ENCODE measurements at regions not wholly inside any gene's neighbourhood (a gene's known extent, or its start where the extent isn't known, plus 50 kb on each side); places are given as distances from the start of the nearest gene placed in this dataset.

DNA sequence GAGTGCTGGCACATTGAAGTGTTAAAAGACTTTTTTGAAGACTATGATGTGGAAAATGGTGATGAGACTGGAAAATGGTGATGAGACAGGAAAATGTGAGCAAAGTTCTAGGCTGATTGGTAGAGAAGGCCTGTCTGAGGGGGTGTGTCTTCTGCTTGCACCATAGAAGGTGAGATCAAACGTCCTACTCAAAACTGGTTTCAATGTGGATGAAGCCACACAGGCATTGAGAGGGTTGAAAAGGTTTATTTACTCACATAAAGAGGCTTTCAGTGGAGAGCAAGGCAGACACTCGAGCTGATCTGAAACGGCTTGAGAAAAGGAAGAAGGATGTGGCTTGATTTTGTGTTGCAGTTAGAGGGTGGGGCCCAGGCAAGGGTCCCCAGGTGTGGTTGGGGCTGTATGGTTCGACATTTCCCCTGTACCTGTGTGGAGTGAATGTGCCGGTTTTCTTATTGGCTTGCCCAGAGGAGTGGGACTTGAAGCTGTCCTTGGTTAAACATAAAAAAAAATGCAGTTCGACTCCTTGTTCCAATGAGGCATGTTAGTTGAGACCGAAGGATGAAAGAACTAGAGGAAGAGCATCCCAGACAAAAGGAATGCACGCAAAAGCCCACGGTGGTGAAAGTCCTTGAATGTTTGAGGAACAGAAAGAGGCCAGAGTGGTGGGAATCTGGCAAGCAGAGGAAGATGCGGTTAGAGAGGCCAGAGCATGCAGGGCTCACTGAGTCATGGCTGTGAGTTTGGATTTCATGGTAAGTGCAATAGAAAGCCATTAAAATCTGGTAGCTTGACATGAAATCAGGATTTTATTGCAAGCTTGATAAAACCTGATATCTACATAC lies 172.3 kb downstream of the EPM2A start:
- intact Hi-C loops (cut with micrococcal nuclease): no loop called here
- no peaks in the 10 kb centered on the region for H3K9me2 ChIP-seq (replicated peaks; ENCODE audit: low read length)
- ATAC-seq (no peak), DNase-seq (no peak)
- no TSS peak for BruUV-seq (replicated peaks)
- H3K27ac ChIP-seq (ENCODE audit: low read length): no peak overlapping the region
- H3K27me3 ChIP-seq (ENCODE audit: low read length): no peaks in the 10 kb centered on the region
- no peaks in the 10 kb centered on the region for H3F3A ChIP-seq (ENCODE audit: low read length, unreplicated experiment)
- no peaks in the 10 kb centered on the region for H3K9me3 ChIP-seq (ENCODE audit: low read length)
- no peak overlapping the region for H3K4me2 ChIP-seq (ENCODE audit: low read length)
- ChIA-PET CTCF (no interaction called here), POLR2A (ENCODE audit: unreplicated experiment) (no interaction called here)
- H3K9ac ChIP-seq (ENCODE audit: low read length): no peak overlapping the region
- H3K4me1 ChIP-seq (ENCODE audit: insufficient read depth, low read length): peaks cover 14% of the 10 kb centered on the region
- H3K4me3 ChIP-seq (ENCODE audit: low read length): no peak overlapping the region
- no peaks in the 10 kb centered on the region for H3K36me3 ChIP-seq (ENCODE audit: low read depth, low read length)
- TF ChIP-seq EZH2phosphoT487 (IDR thresholded peaks at IDR 0.05; ENCODE audit: borderline replicate concordance, low read length): no peak
- TF ChIP-seq, protein P1, sequence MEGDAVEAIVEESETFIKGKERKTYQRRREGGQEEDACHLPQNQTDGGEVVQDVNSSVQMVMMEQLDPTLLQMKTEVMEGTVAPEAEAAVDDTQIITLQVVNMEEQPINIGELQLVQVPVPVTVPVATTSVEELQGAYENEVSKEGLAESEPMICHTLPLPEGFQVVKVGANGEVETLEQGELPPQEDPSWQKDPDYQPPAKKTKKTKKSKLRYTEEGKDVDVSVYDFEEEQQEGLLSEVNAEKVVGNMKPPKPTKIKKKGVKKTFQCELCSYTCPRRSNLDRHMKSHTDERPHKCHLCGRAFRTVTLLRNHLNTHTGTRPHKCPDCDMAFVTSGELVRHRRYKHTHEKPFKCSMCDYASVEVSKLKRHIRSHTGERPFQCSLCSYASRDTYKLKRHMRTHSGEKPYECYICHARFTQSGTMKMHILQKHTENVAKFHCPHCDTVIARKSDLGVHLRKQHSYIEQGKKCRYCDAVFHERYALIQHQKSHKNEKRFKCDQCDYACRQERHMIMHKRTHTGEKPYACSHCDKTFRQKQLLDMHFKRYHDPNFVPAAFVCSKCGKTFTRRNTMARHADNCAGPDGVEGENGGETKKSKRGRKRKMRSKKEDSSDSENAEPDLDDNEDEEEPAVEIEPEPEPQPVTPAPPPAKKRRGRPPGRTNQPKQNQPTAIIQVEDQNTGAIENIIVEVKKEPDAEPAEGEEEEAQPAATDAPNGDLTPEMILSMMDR (conservative IDR thresholded peaks at IDR 0.05; ENCODE audit: low read depth, low read length): no peak
- no peak for TF ChIP-seq EZH2 (IDR thresholded peaks at IDR 0.05; ENCODE audit: low read length, unreplicated experiment)
- H4K20me1 ChIP-seq (ENCODE audit: low read length): no peaks in the 10 kb centered on the region
- H3K79me2 ChIP-seq (ENCODE audit: low read length): no peaks in the 10 kb centered on the region
- no peak overlapping the region for H2AFZ ChIP-seq (ENCODE audit: low read length)

DNA sequence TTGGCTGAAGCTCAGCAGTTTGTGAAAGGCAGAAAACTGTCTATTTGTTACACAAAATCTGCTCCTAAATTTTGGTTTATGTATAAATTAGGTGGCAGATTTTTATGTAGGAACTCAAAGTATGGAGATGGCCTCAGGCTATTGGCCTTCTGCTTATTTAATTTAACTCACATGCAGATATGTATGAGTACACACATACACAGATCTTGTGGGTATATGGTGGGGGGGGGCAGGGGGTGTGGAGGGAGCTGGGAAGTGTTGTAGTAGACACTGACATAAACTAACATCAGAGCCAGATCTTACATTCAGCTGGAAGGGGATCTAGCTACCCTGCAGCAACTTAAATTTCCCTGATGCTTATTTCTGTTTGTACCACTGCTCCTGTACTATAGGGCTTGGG lies 170.8 kb downstream of the EPM2A start:
- CTCF ChIA-PET: no interaction called here
- no peak overlapping the region for H3K4me2 ChIP-seq (ENCODE audit: low read length)
- H3K4me3 ChIP-seq (ENCODE audit: low read length): no peak overlapping the region
- intact Hi-C loops (cut with micrococcal nuclease): no loop called here
- no peaks in the 10 kb centered on the region for H3K27me3 ChIP-seq (ENCODE audit: low read length)
- DNase-seq: no peak
- no peak overlapping the region for H3K9ac ChIP-seq (ENCODE audit: low read length)
- no peak overlapping the region for H2AFZ ChIP-seq (ENCODE audit: low read length)
- TF ChIP-seq EZH2 (IDR thresholded peaks at IDR 0.05; ENCODE audit: low read length, unreplicated experiment) (no peak), EZH2phosphoT487 (IDR thresholded peaks at IDR 0.05; ENCODE audit: borderline replicate concordance, low read length) (no peak)
- TF ChIP-seq, protein P1 (conservative IDR thresholded peaks at IDR 0.05; ENCODE audit: low read depth, low read length): no peak
- H3K36me3 ChIP-seq (ENCODE audit: low read depth, low read length): no peaks in the 10 kb centered on the region
- no peak overlapping the region for H3K27ac ChIP-seq (ENCODE audit: low read length)
- no peaks in the 10 kb centered on the region for H3K9me3 ChIP-seq (ENCODE audit: low read length)
- no peaks in the 10 kb centered on the region for H3F3A ChIP-seq (ENCODE audit: low read length, unreplicated experiment)
- BruUV-seq (replicated peaks): no TSS peak
- peaks cover 14% of the 10 kb centered on the region for H3K4me1 ChIP-seq (ENCODE audit: insufficient read depth, low read length)
- POLR2A ChIA-PET (ENCODE audit: unreplicated experiment): no interaction called here
- no peak for ATAC-seq
- H3K79me2 ChIP-seq (ENCODE audit: low read length): no peaks in the 10 kb centered on the region
- H4K20me1 ChIP-seq (ENCODE audit: low read length): no peaks in the 10 kb centered on the region
- H3K9me2 ChIP-seq (replicated peaks; ENCODE audit: low read length): no peaks in the 10 kb centered on the region

DNA sequence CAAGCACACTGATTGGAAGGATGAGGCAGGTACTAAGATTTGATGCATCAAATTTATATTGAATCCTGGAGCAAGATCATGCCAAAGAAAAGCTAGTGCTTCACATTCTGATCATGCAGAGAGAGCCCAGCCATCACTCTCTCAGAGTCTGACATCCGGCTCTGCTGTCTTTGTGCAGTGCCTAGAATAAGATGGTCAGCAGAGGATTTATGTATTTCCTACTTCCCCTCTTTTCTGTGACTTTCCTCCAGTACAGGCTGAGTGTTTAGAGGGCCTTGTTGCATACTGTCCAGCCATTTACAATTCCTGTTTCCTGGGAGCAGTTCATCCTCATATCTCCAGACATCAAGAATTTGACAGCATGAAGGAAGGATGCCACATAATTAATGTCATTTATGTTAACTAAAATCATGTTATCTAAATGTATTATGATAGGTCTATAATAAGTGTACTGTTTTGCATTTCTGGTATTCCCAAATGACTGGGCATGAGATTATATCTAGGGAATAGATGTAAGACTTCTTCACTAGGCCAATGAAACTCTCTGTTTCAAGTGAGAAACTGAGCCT lies 167.6 kb downstream of the EPM2A start:
- no TSS peak for BruUV-seq (replicated peaks)
- no peak overlapping the region for H2AFZ ChIP-seq (ENCODE audit: low read length)
- H3K9me3 ChIP-seq (ENCODE audit: low read length): no peaks in the 10 kb centered on the region
- no peaks in the 10 kb centered on the region for H3F3A ChIP-seq (ENCODE audit: low read length, unreplicated experiment)
- no peak overlapping the region for H3K4me2 ChIP-seq (ENCODE audit: low read length)
- no peak overlapping the region for H3K4me3 ChIP-seq (ENCODE audit: low read length)
- POLR2A ChIA-PET (ENCODE audit: unreplicated experiment): no interaction called here
- H3K4me1 ChIP-seq (ENCODE audit: insufficient read depth, low read length): no peaks in the 10 kb centered on the region
- H3K9ac ChIP-seq (ENCODE audit: low read length): no peak overlapping the region
- no peaks in the 10 kb centered on the region for H3K27me3 ChIP-seq (ENCODE audit: low read length)
- H4K20me1 ChIP-seq (ENCODE audit: low read length): no peaks in the 10 kb centered on the region
- no peak overlapping the region for H3K27ac ChIP-seq (ENCODE audit: low read length)
- no peak for TF ChIP-seq EZH2phosphoT487 (IDR thresholded peaks at IDR 0.05; ENCODE audit: borderline replicate concordance, low read length)
- TF ChIP-seq, protein P1 (conservative IDR thresholded peaks at IDR 0.05; ENCODE audit: low read depth, low read length): no peak
- CTCF ChIA-PET: no interaction called here
- intact Hi-C loops (cut with micrococcal nuclease): no loop called here
- no peaks in the 10 kb centered on the region for H3K79me2 ChIP-seq (ENCODE audit: low read length)
- DNase-seq: no peak
- H3K36me3 ChIP-seq (ENCODE audit: low read depth, low read length): no peaks in the 10 kb centered on the region
- ATAC-seq: no peak
- no peaks in the 10 kb centered on the region for H3K9me2 ChIP-seq (replicated peaks; ENCODE audit: low read length)

All from PC-3 (cell line).